Liver (tissue), 8 donors: ENCODE measurements at regions not wholly inside any gene's neighbourhood (a gene's known extent, or its start where the extent isn't known, plus 50 kb on each side); places are given as distances from the start of the nearest gene placed in this dataset.

ENCODE experiments used
- DNase-seq: peaks from one replicate; pipeline ENCODE4 v3.0.0-alpha.2; 2017; ENCODE audit warnings: low spot score
- H3K27ac ChIP-seq, 2 donors: one replicate each; pipeline ENCODE4 v1.7.0; 2013; ENCODE audit warnings: inconsistent platforms in 2 of 2, low read length in 2 of 2, control low read depth in 1 of 2, low read depth in 1 of 2, mild to moderate bottlenecking in 1 of 2
- H3K27me3 ChIP-seq, 4 donors: one replicate each; pipeline versions ENCODE4 v1.6.1 to v1.7.0; 2013; ENCODE audit warnings: low read length in 3 of 4, inconsistent platforms in 1 of 4, mild to moderate bottlenecking in 1 of 4, moderate library complexity in 1 of 4; ENCODE audit not compliant: control insufficient read depth in 4 of 4, insufficient read depth in 4 of 4
- H3K36me3 ChIP-seq, 4 donors: one replicate each; pipeline versions ENCODE4 v1.6.1 to v1.7.0; 2013; ENCODE audit warnings: low read length in 3 of 4, mild to moderate bottlenecking in 3 of 4, low read depth in 1 of 4, moderate library complexity in 1 of 4; ENCODE audit not compliant: control insufficient read depth in 4 of 4, insufficient read depth in 3 of 4
- H3K4me1 ChIP-seq, 4 donors: one replicate each; pipeline versions ENCODE4 v1.6.1 to v1.7.0; 2013; ENCODE audit warnings: low read length in 3 of 4, mild to moderate bottlenecking in 3 of 4, moderate library complexity in 1 of 4; ENCODE audit not compliant: control insufficient read depth in 4 of 4, insufficient read depth in 4 of 4
- H3K4me3 ChIP-seq, 3 donors: one replicate each; pipeline versions ENCODE4 v1.6.1 to v1.7.0; 2013; ENCODE audit warnings: low read length in 3 of 3, control low read depth in 1 of 3, low read depth in 1 of 3, mild to moderate bottlenecking in 1 of 3
- H3K9ac ChIP-seq, 2 donors: one replicate each; pipeline ENCODE4 v1.7.0; 2013; ENCODE audit warnings: low read length in 2 of 2, mild to moderate bottlenecking in 2 of 2, moderate library complexity in 2 of 2, control low read depth in 1 of 2, low read depth in 1 of 2
- H3K9me3 ChIP-seq, 4 donors: one replicate each; pipeline versions ENCODE4 v1.6.1 to v1.7.0; 2013; ENCODE audit warnings: low read length in 3 of 4; ENCODE audit not compliant: control insufficient read depth in 4 of 4
- ATF3 ChIP-seq: IDR thresholded peaks from 2 replicates; pipeline ENCODE4 v1.6.1; 2016; ENCODE audit warnings: antibody characterized with exemption
- EGR1 ChIP-seq, 2 donors: IDR thresholded peaks; 2 replicates each; pipeline ENCODE4 v1.6.1; 2016 to 2018; ENCODE audit warnings: antibody characterized with exemption in 2 of 2, low read depth in 2 of 2
- FOXA1 ChIP-seq: IDR thresholded peaks from 2 replicates; pipeline ENCODE4 v1.6.1; 2016; ENCODE audit warnings: antibody characterized with exemption
- FOXA2 ChIP-seq: IDR thresholded peaks from 2 replicates; pipeline ENCODE4 v1.6.1; 2016; ENCODE audit warnings: antibody characterized with exemption
- GABPA ChIP-seq, 2 donors: IDR thresholded peaks in 1 of 2; conservative IDR thresholded peaks in 1 of 2; 2 replicates each; pipeline ENCODE4 v1.6.1; 2016; ENCODE audit warnings: antibody characterized with exemption in 2 of 2, mild to moderate bottlenecking in 1 of 2, moderate library complexity in 1 of 2
- HNF4A ChIP-seq, 2 donors: conservative IDR thresholded peaks; 2 replicates each; pipeline ENCODE4 v1.6.1; 2016; ENCODE audit warnings: antibody characterized with exemption in 2 of 2, mild to moderate bottlenecking in 2 of 2
- HNF4G ChIP-seq: IDR thresholded peaks from 2 replicates; pipeline ENCODE4 v1.6.1; 2016; ENCODE audit warnings: antibody characterized with exemption
- JUND ChIP-seq, 2 donors: IDR thresholded peaks; 2 replicates each; pipeline ENCODE4 v1.6.1; 2016; ENCODE audit warnings: antibody characterized with exemption in 2 of 2
- NR2F2 ChIP-seq: IDR thresholded peaks from 2 replicates; pipeline ENCODE4 v1.6.1; 2016; ENCODE audit warnings: antibody characterized with exemption
- RAD21 ChIP-seq, 2 donors: IDR thresholded peaks; 2 replicates each; pipeline ENCODE4 v1.6.1; 2016; ENCODE audit warnings: antibody characterized with exemption in 2 of 2, mild to moderate bottlenecking in 2 of 2
- RXRA ChIP-seq, 2 donors: IDR thresholded peaks; 2 replicates each; pipeline ENCODE4 v1.6.1; 2017 to 2018; ENCODE audit warnings: antibody characterized with exemption in 2 of 2, mild to moderate bottlenecking in 1 of 2
- SP1 ChIP-seq: IDR thresholded peaks from 2 replicates; pipeline ENCODE4 v1.6.1; 2018; ENCODE audit warnings: antibody characterized with exemption, mild to moderate bottlenecking
- TAF1 ChIP-seq: conservative IDR thresholded peaks from 2 replicates; pipeline ENCODE4 v1.6.1; 2016; ENCODE audit warnings: antibody characterized with exemption, mild to moderate bottlenecking
- YY1 ChIP-seq: IDR thresholded peaks from 2 replicates; pipeline ENCODE4 v1.6.1; 2016; ENCODE audit warnings: antibody characterized with exemption, mild to moderate bottlenecking
- ZBTB33 ChIP-seq: IDR thresholded peaks from 2 replicates; pipeline ENCODE4 v1.6.1; 2016; ENCODE audit warnings: antibody characterized with exemption
- WGBS: extraction: QIAGEN DNeasy Blood & Tissue Kit; methylation state at CpG from one replicate; pipeline ENCODE4 v1.1.7; 2013; 5-methylcytosine and 5-hydroxymethylcytosine counted together
- TF ChIP-seq, protein P1 (sequence below): fragments of 150-350 bp; IDR thresholded peaks from 2 replicates; pipeline ENCODE4 v1.5.1; 2017; ENCODE audit warnings: improper control_type of control experiment, low read depth, low read length; ENCODE audit not compliant: missing input control
- TF ChIP-seq, protein P2 (sequence below): IDR thresholded peaks from 2 replicates; pipeline ENCODE4 v1.6.1; 2016; ENCODE audit warnings: antibody characterized with exemption
- donor health status: healthy.
- donor health status: healthy.
- donor health status: healthy.
- donor health status: healthy.
- donor health status: healthy.

- H3K9ac ChIP-seq, result no peak overlapping the region
- TF ChIP-seq FOXA1, result no peak
- TF ChIP-seq EGR1 (IDR thresholded peaks at IDR 0.05; ENCODE audit: low read depth in 2 of 2), result no peak
- no peak for TF ChIP-seq YY1
- no peak for TF ChIP-seq GABPA (IDR thresholded peaks at IDR 0.05 in 1 of 2, conservative IDR thresholded peaks at IDR 0.05 in 1 of 2)
- TF ChIP-seq, protein P1, sequence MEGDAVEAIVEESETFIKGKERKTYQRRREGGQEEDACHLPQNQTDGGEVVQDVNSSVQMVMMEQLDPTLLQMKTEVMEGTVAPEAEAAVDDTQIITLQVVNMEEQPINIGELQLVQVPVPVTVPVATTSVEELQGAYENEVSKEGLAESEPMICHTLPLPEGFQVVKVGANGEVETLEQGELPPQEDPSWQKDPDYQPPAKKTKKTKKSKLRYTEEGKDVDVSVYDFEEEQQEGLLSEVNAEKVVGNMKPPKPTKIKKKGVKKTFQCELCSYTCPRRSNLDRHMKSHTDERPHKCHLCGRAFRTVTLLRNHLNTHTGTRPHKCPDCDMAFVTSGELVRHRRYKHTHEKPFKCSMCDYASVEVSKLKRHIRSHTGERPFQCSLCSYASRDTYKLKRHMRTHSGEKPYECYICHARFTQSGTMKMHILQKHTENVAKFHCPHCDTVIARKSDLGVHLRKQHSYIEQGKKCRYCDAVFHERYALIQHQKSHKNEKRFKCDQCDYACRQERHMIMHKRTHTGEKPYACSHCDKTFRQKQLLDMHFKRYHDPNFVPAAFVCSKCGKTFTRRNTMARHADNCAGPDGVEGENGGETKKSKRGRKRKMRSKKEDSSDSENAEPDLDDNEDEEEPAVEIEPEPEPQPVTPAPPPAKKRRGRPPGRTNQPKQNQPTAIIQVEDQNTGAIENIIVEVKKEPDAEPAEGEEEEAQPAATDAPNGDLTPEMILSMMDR, result no peak
- no peak for TF ChIP-seq JUND (IDR thresholded peaks at IDR 0.05)
- no peak for TF ChIP-seq HNF4G
- no peak for TF ChIP-seq FOXA2
- TF ChIP-seq TAF1, result no peak
- TF ChIP-seq, protein P2, sequence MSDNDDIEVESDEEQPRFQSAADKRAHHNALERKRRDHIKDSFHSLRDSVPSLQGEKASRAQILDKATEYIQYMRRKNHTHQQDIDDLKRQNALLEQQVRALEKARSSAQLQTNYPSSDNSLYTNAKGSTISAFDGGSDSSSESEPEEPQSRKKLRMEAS, result no peak
- TF ChIP-seq HNF4A (conservative IDR thresholded peaks at IDR 0.05), result no peak
- no peak for TF ChIP-seq SP1
- TF ChIP-seq NR2F2, result no peak
- no peak for TF ChIP-seq ZBTB33
- TF ChIP-seq RAD21 (IDR thresholded peaks at IDR 0.05), result no peak
- no peak for TF ChIP-seq ATF3
- DNase-seq, result no peak
- H3K36me3 ChIP-seq, result no peaks in the 10 kb centered on the region
- no peaks in the 10 kb centered on the region for H3K4me1 ChIP-seq
- H3K27ac ChIP-seq, result no peak overlapping the region
- H3K27me3 ChIP-seq, result peaks cover 0 to 2% (median 0%) of the 10 kb centered on the region in 4 donors
- 82% methylated on average over 1 of the region's 1 CpG for WGBS
- H3K9me3 ChIP-seq, result no peaks in the 10 kb centered on the region
- H3K4me3 ChIP-seq, result no peak overlapping the region
Observed at GRCh38 chr7:10316488-10316887, 657.2 kb upstream of the PHF14 start.

DNA sequence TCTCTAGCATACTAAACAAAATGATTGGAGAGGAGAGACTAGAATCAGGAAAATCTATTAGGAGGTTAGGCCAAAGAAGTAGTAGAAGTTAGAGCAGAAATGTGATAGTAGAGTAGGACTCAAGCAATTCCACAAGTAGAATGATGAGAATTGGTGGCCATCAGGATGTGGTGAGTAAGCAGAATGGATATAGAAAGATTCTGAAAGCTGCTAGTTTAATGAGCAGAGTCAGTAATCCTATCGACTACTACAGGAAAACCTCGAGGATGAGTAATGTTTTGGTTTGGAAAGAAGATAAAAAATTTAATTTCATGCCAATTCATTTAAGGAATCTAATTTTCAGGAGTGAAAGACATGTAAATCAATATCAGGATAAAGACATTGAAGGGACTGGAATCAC lies 648.3 kb upstream of the PHF14 start:
- no peak overlapping the region for H3K4me3 ChIP-seq
- no peak overlapping the region for H3K9ac ChIP-seq
- H3K27ac ChIP-seq, result no peak overlapping the region
- H3K9me3 ChIP-seq, result no peaks in the 10 kb centered on the region
- whole genome bisulfite sequencing, result 63% methylated on average over 2 of the region's 2 CpGs
- no peak for DNase-seq
- no peak for TF ChIP-seq ZBTB33
- TF ChIP-seq RAD21 (IDR thresholded peaks at IDR 0.05), result no peak
- no peak for TF ChIP-seq NR2F2
- TF ChIP-seq HNF4A (conservative IDR thresholded peaks at IDR 0.05), result no peak
- no peak for TF ChIP-seq JUND (IDR thresholded peaks at IDR 0.05)
- TF ChIP-seq, protein P2, result no peak
- no peak for TF ChIP-seq ATF3
- no peak for TF ChIP-seq RXRA (IDR thresholded peaks at IDR 0.05)
- TF ChIP-seq SP1, result no peak
- TF ChIP-seq EGR1 (IDR thresholded peaks at IDR 0.05; ENCODE audit: low read depth in 2 of 2), result no peak
- no peak for TF ChIP-seq FOXA1
- TF ChIP-seq, protein P1, result no peak
- TF ChIP-seq GABPA (IDR thresholded peaks at IDR 0.05 in 1 of 2, conservative IDR thresholded peaks at IDR 0.05 in 1 of 2), result no peak
- H3K4me1 ChIP-seq, result no peaks in the 10 kb centered on the region
- no peaks in the 10 kb centered on the region for H3K27me3 ChIP-seq
- H3K36me3 ChIP-seq, result no peaks in the 10 kb centered on the region
